TTC549 (cell line): ENCODE measurements at regions not wholly inside any gene's neighbourhood (a gene's known extent, or its start where the extent isn't known, plus 50 kb on each side); places are given as distances from the start of the nearest gene placed in this dataset.

Source experiments
- FAIRE-seq: peaks from 2 replicates; lab custom pipeline; 2012; peaks lifted over from hg19 to GRCh38; lab: Jason Lieb, UNC

- FAIRE-seq, result no peak
These were observed 2236.5 kb downstream of the PCDH9 start for GRCh38 chr13:64993514-64994164.

DNA sequence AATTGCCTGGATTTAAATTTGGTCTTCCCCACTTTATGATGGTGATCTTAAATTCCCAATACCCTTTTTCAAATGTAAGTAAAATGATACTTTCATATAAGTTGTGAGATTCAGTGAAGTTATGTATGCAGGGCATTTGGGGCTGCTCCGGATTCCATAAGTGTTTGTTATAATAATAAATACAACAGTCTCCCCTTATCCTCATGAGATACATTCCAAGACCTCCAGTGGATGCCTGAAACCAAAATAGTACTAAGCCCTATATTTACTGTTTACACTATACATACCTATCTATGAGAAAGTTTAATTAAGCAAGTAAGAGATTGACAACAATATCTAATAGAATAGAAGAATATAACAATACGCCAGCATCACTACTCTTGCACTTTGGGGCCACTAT is 2237.8 kb downstream of the PCDH9 start:
- no peak for FAIRE-seq

DNA sequence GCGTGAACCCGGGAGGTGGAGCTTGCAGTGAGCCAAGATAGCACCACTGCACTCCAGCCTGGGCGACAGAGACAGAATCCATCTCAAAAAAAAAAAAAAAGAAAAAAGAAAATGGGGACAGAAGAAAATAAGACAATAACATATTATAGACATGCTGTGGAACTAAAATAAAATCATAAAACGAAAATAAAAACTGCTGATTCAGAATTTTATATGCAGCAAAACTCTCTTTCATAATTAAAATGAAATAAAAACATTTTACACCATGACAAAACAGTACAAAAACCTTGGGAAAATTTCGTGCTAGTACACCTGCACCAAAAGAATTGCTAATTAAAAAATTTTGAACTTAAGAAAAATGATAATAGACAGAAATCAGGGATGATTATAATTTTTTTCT is 2245.1 kb downstream of the PCDH9 start:
- FAIRE-seq, result no peak

- no peak for FAIRE-seq
These were observed 2267.7 kb downstream of the PCDH9 start for GRCh38 chr13:64962404-64962803.

GRCh38 chr13:64959276-64959675 is 2270.9 kb downstream of the PCDH9 start:
- no peak for FAIRE-seq

GRCh38 chr13:64958106-64958505 is 2272.0 kb downstream of the PCDH9 start:
- no peak for FAIRE-seq

GRCh38 chr13:64938660-64939059 is 2291.5 kb downstream of the PCDH9 start:
- no peak for FAIRE-seq

DNA sequence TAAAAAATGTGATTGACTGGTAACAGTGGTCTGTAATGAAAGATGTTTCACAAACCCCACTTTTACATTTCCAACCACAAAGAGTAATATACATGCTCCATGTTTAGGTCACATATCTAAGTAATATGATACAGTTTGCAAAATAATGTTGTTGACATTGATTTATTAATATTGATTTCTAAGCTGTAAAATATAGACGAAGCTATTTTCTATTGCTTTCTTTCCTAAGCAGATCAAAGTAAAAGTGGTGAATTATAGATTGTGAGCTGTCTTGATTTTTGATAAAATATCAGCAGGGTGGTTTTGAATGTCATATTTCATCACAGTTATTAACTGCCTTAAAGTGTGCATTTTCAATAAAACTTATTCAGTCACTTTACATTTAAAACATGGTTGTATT is 2292.8 kb downstream of the PCDH9 start:
- FAIRE-seq, result no peak

DNA sequence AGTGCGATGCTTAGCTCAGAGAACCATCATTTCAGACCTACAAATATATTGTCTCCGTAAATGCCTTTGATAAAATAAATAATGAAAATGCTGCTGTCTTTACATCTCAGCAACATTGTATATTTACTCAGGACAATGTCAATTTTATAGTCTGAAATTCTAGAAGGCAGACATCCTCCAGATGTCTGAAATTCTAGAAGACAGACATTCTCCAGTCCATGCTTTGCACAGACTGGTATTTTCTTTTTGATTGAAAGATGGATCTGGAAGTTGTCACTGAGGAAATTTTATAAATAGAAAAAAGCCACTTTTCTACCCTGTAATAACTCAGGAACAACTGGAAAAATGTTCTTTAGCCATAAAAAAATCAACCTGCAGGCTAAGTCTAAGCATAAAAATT is 2293.3 kb downstream of the PCDH9 start:
- no peak for FAIRE-seq

GRCh38 chr13:64935441-64935840 is 2294.7 kb downstream of the PCDH9 start:
- no peak for FAIRE-seq

GRCh38 chr13:64934569-64935362 is 2295.4 kb downstream of the PCDH9 start:
- no peak for FAIRE-seq

- no peak for FAIRE-seq
These were observed 2299.5 kb downstream of the PCDH9 start for GRCh38 chr13:64930636-64931035.

GRCh38 chr13:64928696-64929499 is 2301.2 kb downstream of the PCDH9 start:
- FAIRE-seq, result no peak

DNA sequence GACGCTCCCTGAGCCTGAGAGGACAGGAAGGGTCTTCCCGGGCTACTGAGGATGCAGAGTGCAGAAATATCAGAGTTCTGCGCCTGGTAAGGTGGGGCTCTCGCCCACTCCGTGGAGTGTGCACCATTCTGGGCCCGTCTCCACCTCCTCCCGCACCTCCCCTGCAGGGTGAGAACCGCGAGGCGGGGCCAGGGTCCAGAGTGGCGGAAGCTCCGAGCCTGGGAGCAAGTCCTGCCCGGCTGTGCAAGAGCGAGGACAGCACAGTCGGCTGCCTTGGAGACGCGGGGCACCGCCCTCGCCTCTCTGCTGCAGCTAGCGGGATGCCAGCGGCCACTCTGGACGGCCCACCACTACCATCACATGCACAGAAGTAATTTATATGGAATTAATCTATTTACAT is 2304.4 kb downstream of the PCDH9 start:
- FAIRE-seq, result no peak

DNA sequence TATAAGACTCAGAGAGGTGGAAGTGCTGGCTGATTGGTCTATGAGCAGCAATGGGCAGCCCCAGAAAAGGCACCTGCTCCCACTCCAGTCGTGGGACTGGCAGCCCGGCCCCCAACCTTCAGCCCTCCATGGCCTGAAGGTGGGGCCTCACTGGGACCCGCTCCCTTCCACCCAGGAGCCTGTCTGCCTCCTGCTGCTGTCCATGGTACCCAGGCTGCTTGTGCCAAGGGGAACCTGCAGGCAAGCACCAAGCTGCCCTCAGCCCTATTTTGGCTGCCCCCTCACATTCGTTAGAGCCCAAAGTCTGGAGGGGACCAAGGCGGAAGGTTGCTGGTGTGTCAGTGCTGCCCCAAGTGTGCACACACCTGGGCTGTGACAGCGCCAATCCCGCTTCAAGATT is 2304.9 kb downstream of the PCDH9 start:
- FAIRE-seq, result no peak

DNA sequence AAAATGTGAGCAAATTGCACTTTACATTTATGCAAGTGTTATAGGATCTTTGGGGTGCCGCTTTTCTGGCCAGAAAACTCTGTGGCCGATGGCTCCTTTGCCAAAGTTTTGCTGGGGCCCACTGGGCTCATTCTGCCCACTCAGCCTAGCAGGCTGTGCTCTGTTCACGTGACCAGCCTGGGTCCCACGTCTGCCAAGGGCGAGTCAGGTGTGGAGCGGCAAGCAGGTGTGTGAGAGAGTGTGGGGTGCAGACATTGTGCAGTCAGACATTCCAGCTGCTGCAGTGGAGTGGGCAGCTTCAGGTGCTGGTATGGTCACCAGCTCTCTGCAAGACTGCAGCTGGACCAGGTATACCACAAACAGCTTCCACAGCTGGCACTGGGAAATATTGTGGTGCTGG is 2305.7 kb downstream of the PCDH9 start:
- no peak for FAIRE-seq

DNA sequence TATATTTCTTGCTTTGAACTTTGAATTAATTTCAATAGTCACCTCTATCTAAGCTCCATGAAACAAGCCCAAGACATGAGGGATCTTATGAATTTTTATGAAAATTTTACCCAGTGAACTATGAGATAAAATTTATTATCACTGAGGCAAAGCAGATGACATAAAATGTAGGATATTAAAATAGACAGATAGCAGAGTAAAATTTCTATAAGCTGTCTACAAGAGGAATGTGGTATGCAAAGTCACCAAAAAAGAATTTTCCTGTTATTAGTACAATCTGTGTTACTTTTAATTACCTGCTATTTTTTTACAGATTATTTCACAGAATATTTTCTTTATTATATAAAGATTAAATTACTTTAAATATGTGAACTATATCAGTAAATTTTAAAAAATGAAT is 2312.6 kb downstream of the PCDH9 start:
- FAIRE-seq, result no peak

- no peak for FAIRE-seq
These were observed 2318.0 kb downstream of the PCDH9 start for GRCh38 chr13:64912141-64912540.

GRCh38 chr13:64910096-64910495 is 2320.0 kb downstream of the PCDH9 start:
- no peak for FAIRE-seq

DNA sequence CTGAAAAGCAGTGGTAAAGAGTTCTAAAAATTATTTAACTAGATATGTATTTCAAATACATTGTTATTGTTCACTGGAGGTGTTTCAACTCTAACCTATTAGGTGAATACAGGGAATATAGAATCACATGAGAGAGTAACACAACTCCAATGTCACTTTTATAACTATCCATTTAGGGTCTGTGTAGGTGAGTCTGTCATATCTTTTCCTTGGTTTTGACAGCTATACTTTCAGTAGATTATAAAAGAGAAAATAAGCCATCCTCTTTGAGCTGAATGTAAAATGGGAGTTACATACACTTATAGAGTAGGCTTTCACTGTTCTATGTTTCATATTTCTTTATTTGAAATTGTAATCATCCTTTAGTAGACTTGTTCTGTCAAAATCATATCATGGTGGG is 2321.0 kb downstream of the PCDH9 start:
- no peak for FAIRE-seq

DNA sequence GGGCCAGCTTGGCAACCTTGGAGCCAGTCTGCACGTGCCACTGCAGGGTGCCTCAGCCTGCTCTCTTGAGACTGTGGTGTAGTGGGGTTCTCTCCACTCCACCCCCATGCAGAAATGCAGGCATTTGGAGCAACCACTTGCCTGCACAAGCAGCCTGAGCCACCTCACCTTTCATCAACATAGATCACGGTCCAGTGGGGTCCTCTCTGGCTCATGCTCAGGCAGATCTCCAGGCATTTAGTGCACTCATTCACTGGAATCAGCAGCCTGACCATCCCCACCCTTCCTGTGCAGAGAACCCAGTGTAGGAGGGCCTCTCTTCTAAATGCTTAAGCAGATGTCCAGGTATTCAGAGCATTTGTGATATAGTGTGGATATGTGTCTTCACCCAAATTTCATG is 2330.1 kb downstream of the PCDH9 start:
- FAIRE-seq, result no peak

GRCh38 chr13:64884976-64885375 is 2345.2 kb downstream of the PCDH9 start:
- FAIRE-seq, result no peak

DNA sequence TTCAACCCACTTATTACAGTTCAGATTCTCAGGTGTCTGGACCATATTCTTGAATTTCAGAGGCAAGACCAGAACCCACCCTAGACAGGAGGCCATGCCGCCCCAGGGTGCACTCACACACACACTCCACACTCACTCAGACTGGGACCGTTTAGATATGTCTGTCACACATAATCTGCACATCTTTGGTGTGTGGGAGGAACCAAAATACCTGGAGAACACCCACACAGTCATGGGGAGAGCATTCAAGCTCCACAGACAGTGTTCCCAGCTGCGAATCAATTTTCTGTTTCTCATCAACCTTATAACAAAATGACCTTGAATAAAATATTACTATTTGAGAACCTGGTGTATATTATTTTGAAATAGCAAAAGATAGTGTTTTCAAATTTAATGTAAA is 2353.0 kb downstream of the PCDH9 start:
- no peak for FAIRE-seq
